ENCODE measurements at regions not wholly inside any gene's neighbourhood (a gene's known extent, or its start where the extent isn't known, plus 50 kb on each side); places are given as distances from the start of the nearest gene placed in this dataset.

DNA sequence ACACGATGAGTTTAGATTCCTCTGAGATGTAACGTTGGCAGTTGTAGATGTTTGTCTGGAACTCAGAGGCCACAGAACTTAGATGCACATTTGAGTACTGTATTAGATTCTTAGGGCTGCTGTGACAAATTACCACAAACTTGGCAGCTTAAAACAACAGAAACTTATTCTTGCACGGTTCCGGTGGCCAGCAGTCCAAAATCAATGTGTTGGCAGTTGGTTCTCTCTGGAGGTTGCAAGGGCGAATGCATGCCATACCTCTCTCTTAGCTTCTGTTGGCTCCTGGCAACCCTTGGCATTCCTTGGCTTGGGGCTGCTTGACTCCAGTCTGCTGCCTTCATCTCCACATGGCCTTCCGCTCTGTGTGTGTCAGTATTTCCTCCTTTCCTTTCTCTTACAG lies 118.9 kb downstream of the C12orf75 start:
- Histone ChIP-seq H3K4me3 (ENCODE audit: low read depth, low read length) (no peak overlapping the region), H3K36me3 (no peaks in the 10 kb centered on the region), H3K27ac (no peak overlapping the region), H3K9me3 (ENCODE audit: severe bottlenecking) (no peaks in the 10 kb centered on the region), H3K27me3 (ENCODE audit: insufficient read depth, low read depth, severe bottlenecking) (no peaks in the 10 kb centered on the region)
- TF ChIP-seq, protein P1, sequence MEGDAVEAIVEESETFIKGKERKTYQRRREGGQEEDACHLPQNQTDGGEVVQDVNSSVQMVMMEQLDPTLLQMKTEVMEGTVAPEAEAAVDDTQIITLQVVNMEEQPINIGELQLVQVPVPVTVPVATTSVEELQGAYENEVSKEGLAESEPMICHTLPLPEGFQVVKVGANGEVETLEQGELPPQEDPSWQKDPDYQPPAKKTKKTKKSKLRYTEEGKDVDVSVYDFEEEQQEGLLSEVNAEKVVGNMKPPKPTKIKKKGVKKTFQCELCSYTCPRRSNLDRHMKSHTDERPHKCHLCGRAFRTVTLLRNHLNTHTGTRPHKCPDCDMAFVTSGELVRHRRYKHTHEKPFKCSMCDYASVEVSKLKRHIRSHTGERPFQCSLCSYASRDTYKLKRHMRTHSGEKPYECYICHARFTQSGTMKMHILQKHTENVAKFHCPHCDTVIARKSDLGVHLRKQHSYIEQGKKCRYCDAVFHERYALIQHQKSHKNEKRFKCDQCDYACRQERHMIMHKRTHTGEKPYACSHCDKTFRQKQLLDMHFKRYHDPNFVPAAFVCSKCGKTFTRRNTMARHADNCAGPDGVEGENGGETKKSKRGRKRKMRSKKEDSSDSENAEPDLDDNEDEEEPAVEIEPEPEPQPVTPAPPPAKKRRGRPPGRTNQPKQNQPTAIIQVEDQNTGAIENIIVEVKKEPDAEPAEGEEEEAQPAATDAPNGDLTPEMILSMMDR (IDR thresholded peaks at IDR 0.05; ENCODE audit: low read depth, low read length) = no peak
- no peak for DNase-seq

DNA sequence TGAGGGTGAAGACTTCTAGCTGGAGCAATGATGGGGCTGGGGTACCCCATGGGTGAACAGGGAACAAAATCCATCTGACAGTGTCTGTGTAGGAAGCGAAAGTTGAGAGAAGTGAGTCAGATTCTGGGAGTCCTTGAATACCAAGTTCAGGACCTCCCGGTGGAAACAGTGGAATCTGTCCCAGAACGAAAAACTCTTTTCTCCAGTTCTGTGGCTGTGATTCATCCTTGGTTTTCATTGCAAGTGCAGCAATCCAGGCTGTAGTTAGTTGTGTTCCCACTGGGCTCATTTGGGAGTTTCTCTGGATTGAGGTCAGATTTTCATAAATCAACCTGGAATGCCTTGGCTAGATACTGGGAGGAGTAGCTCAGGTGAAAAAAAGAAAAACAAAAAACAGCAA lies 120.7 kb downstream of the C12orf75 start:
- no peaks in the 10 kb centered on the region for H3K9me3 ChIP-seq (ENCODE audit: severe bottlenecking)
- no peaks in the 10 kb centered on the region for H3K27me3 ChIP-seq (ENCODE audit: insufficient read depth, low read depth, severe bottlenecking)
- H3K27ac ChIP-seq = no peak overlapping the region
- no peak overlapping the region for H3K4me3 ChIP-seq (ENCODE audit: low read depth, low read length)
- H3K36me3 ChIP-seq = no peaks in the 10 kb centered on the region
- no peak for DNase-seq
- TF ChIP-seq, protein P1 (IDR thresholded peaks at IDR 0.05; ENCODE audit: low read depth, low read length) = no peak

DNA sequence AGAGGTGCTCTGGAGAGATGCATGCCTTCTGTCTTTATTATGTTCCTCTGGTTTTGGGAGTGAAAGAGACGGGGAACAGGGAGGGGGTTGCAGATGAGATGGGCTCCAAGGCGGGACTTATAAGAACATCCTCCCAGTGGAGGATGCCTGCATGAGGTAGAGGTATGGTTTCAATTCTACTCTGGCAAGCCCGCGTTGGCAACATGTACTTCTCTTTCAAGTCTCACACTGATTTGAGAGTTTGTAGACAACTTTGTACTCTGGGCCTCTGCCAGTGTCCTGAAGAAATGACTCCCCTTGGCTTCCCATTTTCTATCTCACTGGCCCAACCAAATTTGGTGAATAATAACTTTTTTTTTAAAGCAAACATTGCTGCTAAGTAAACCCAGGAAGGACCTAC lies 121.3 kb downstream of the C12orf75 start:
- Histone ChIP-seq H3K9me3 (ENCODE audit: severe bottlenecking) (no peaks in the 10 kb centered on the region), H3K27ac (no peak overlapping the region)
- TF ChIP-seq, protein P1 (IDR thresholded peaks at IDR 0.05; ENCODE audit: low read depth, low read length) = no peak

GRCh38 chr12:105453316-105453715 lies 122.8 kb downstream of the C12orf75 start:
- TF ChIP-seq, protein P1 (IDR thresholded peaks at IDR 0.05; ENCODE audit: low read depth, low read length) = no peak
- Histone ChIP-seq H3K27me3 (ENCODE audit: insufficient read depth, low read depth, severe bottlenecking) (no peaks in the 10 kb centered on the region), H3K9me3 (ENCODE audit: severe bottlenecking) (no peaks in the 10 kb centered on the region), H3K36me3 (no peaks in the 10 kb centered on the region), H3K4me3 (ENCODE audit: low read depth, low read length) (no peak overlapping the region), H3K27ac (no peak overlapping the region)
- DNase-seq = no peak

More for the DNA sequence above, 121.3 kb downstream of the C12orf75 start:
- no peak for DNase-seq
- no peaks in the 10 kb centered on the region for H3K36me3 ChIP-seq
- H3K27me3 ChIP-seq (ENCODE audit: insufficient read depth, low read depth, severe bottlenecking) = no peaks in the 10 kb centered on the region
- no peak overlapping the region for H3K4me3 ChIP-seq (ENCODE audit: low read depth, low read length)

- no peak for DNase-seq
- Histone ChIP-seq H3K9me3 (ENCODE audit: severe bottlenecking) (peaks cover 3% of the 10 kb centered on the region), H3K27me3 (ENCODE audit: insufficient read depth, low read depth, severe bottlenecking) (no peaks in the 10 kb centered on the region), H3K27ac (no peak overlapping the region), H3K4me3 (ENCODE audit: low read depth, low read length) (no peak overlapping the region), H3K36me3 (no peaks in the 10 kb centered on the region)
- TF ChIP-seq, protein P1 (IDR thresholded peaks at IDR 0.05; ENCODE audit: low read depth, low read length) = no peak
Observed at GRCh38 chr12:105454688-105455087, 124.2 kb downstream of the C12orf75 start.

- TF ChIP-seq, protein P1 (IDR thresholded peaks at IDR 0.05; ENCODE audit: low read depth, low read length) = no peak
- Histone ChIP-seq H3K27ac (no peak overlapping the region), H3K9me3 (ENCODE audit: severe bottlenecking) (peaks cover 3% of the 10 kb centered on the region), H3K36me3 (no peaks in the 10 kb centered on the region), H3K27me3 (ENCODE audit: insufficient read depth, low read depth, severe bottlenecking) (no peaks in the 10 kb centered on the region), H3K4me3 (ENCODE audit: low read depth, low read length) (no peak overlapping the region)
- no peak for DNase-seq
Observed at GRCh38 chr12:105455261-105455660, 124.8 kb downstream of the C12orf75 start.

Data from WERI-Rb-1 (cell line).